K562 (cell line): ENCODE measurements at regions not wholly inside any gene's neighbourhood (a gene's known extent, or its start where the extent isn't known, plus 50 kb on each side); places are given as distances from the start of the nearest gene placed in this dataset.

Source experiments
- AFF1 ChIP-seq, 2 experiments: fragments of 450-650 bp; IDR thresholded peaks; 2 replicates each; pipeline ENCODE4 v1.6.1; 2018; ENCODE audit warnings: mild to moderate bottlenecking in 2 of 2, low read depth in 1 of 2; ENCODE audit not compliant: partially characterized antibody in 2 of 2
- BCL6 ChIP-seq: fragments of 250-450 bp; sonication (Bioruptor Pico); IDR thresholded peaks from 2 replicates; pipeline ENCODE4 v1.4.0; 2020
- CBFA2T3 ChIP-seq: fragments of 450-650 bp; IDR thresholded peaks from 2 replicates; pipeline ENCODE4 v1.6.1; 2017
- ESRRA ChIP-seq: fragments of 450-650 bp; IDR thresholded peaks from 2 replicates; pipeline ENCODE4 v1.6.1; 2014; ENCODE audit warnings: low read depth, mild to moderate bottlenecking, moderate library complexity, borderline replicate concordance
- ETS2 ChIP-seq: IDR thresholded peaks from 2 replicates; pipeline ENCODE4 v1.6.1; 2016; ENCODE audit warnings: borderline replicate concordance, missing genetic modification characterization, mild to moderate bottlenecking, moderate library complexity, missing compliant biosample characterization; ENCODE audit not compliant: poor library complexity, severe bottlenecking
- GTF2F1 ChIP-seq: IDR thresholded peaks from 2 replicates; pipeline ENCODE4 v1.6.1; 2011; ENCODE audit warnings: low read depth, low read length, improper control_type of control experiment
- ILK ChIP-seq: fragments of 450-650 bp; IDR thresholded peaks from 2 replicates; pipeline ENCODE4 v1.6.1; 2016; ENCODE audit warnings: missing genetic modification characterization, low read depth, mild to moderate bottlenecking, missing compliant biosample characterization, moderate library complexity, borderline replicate concordance
- IRF2 ChIP-seq: sonication (generic); formaldehyde crosslinking; IDR thresholded peaks from 2 replicates; pipeline ENCODE4 v1.8.1; 2022; ENCODE audit warnings: mild to moderate bottlenecking, missing genetic modification reagents
- MAZ ChIP-seq, 2 experiments: fragments of 450-650 bp in 1 of 2; sonication (generic) in 1 of 2; formaldehyde crosslinking; IDR thresholded peaks in 1 of 2; conservative IDR thresholded peaks in 1 of 2; 2 replicates each; pipeline versions ENCODE4 v1.4.0 to v1.5.0; 2020; ENCODE audit warnings: mild to moderate bottlenecking in 1 of 2, missing genetic modification reagents in 1 of 2
- PCBP1 ChIP-seq: fragments of 200-400 bp; formaldehyde crosslinking; IDR thresholded peaks from 2 replicates; pipeline ENCODE4 v1.6.1; 2018; ENCODE audit warnings: mild to moderate bottlenecking, low read depth, low read length; ENCODE audit not compliant: poor library complexity, severe bottlenecking
- SMARCA5 ChIP-seq: fragments of 450-650 bp; IDR thresholded peaks from 2 replicates; pipeline ENCODE4 v1.6.1; 2016
- STAT5A ChIP-seq: IDR thresholded peaks from 2 replicates; pipeline ENCODE4 v1.6.1; 2012; ENCODE audit warnings: low read length, inconsistent platforms, borderline replicate concordance
- TAF1 ChIP-seq: IDR thresholded peaks from 2 replicates; pipeline ENCODE4 v1.6.1; 2011; ENCODE audit warnings: mild to moderate bottlenecking, low read length, moderate library complexity; ENCODE audit not compliant: insufficient read depth, control insufficient read depth, severe bottlenecking; ENCODE audit errors: extremely low read depth
- XRCC3 ChIP-seq: fragments of 450-650 bp; IDR thresholded peaks from 2 replicates; pipeline ENCODE4 v1.6.1; 2017; ENCODE audit warnings: mild to moderate bottlenecking, moderate library complexity
- ZNF165 ChIP-seq: fragments of 250-450 bp; sonication (Bioruptor Pico); IDR thresholded peaks from 2 replicates; pipeline ENCODE4 v1.4.0; 2020; ENCODE audit warnings: borderline replicate concordance
- ZNF324 ChIP-seq: fragments of 250-450 bp; sonication (Bioruptor Pico); IDR thresholded peaks from 2 replicates; pipeline ENCODE4 v1.4.0; 2020; ENCODE audit warnings: mild to moderate bottlenecking
- ZNF764 ChIP-seq: fragments of 250-450 bp; sonication (Bioruptor Pico); IDR thresholded peaks from 2 replicates; pipeline ENCODE4 v1.4.0; 2020; ENCODE audit warnings: low read depth, mild to moderate bottlenecking, moderate library complexity
- TF ChIP-seq, protein P1 (sequence below): sonication (generic); formaldehyde crosslinking; IDR thresholded peaks from 2 replicates; pipeline ENCODE4 v1.8.1; 2022; ENCODE audit warnings: missing genetic modification reagents
- TF ChIP-seq, protein P2 (sequence below): fragments of 450-650 bp; conservative IDR thresholded peaks from 2 replicates; pipeline ENCODE4 v1.6.1; 2016; ENCODE audit warnings: missing genetic modification characterization, low read depth, mild to moderate bottlenecking, missing compliant biosample characterization, moderate library complexity
- TF ChIP-seq, protein P3 (sequence below): sonication (generic); formaldehyde crosslinking; IDR thresholded peaks from 2 replicates; pipeline ENCODE4 v1.8.0; 2022; ENCODE audit warnings: missing genetic modification reagents, mild to moderate bottlenecking, moderate library complexity, borderline replicate concordance
- TF ChIP-seq, protein P4 (sequence below): sonication (generic); formaldehyde crosslinking; IDR thresholded peaks from 2 replicates; pipeline ENCODE4 v1.8.0; 2022; ENCODE audit warnings: missing genetic modification reagents, mild to moderate bottlenecking, borderline replicate concordance

GRCh38 chr7:138223402-138223879, 147.2 kb downstream of the AKR1D1 start (continued):
- TF ChIP-seq MAZ (CRISPR knock-in tag; conservative IDR thresholded peaks at IDR 0.05 in 1 of 2, IDR thresholded peaks at IDR 0.05 in 1 of 2) (peak in 1 of 2 experiments; percentile 71; a peak in 2 of 4 replicates), STAT5A (no peak), ESRRA (no peak), ZNF324 (CRISPR knock-in tag) (peak; percentile 75), ETS2 (tag) (no peak), ZNF764 (CRISPR knock-in tag) (no peak), GTF2F1 (no peak), IRF2 (CRISPR knock-in tag) (no peak), AFF1 (IDR thresholded peaks at IDR 0.05; ENCODE audit: low read depth in 1 of 2, partially characterized antibody in 2 of 2) (no peak), TAF1 (no peak), SMARCA5 (no peak), PCBP1 (no peak), BCL6 (CRISPR knock-in tag) (peak; percentile 86), CBFA2T3 (peak; percentile 92), XRCC3 (no peak), ILK (tag) (peak; percentile 90), ZNF165 (CRISPR knock-in tag) (no peak)
- TF ChIP-seq, protein P1, sequence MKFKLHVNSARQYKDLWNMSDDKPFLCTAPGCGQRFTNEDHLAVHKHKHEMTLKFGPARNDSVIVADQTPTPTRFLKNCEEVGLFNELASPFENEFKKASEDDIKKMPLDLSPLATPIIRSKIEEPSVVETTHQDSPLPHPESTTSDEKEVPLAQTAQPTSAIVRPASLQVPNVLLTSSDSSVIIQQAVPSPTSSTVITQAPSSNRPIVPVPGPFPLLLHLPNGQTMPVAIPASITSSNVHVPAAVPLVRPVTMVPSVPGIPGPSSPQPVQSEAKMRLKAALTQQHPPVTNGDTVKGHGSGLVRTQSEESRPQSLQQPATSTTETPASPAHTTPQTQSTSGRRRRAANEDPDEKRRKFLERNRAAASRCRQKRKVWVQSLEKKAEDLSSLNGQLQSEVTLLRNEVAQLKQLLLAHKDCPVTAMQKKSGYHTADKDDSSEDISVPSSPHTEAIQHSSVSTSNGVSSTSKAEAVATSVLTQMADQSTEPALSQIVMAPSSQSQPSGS: no peak
- TF ChIP-seq, protein P2, sequence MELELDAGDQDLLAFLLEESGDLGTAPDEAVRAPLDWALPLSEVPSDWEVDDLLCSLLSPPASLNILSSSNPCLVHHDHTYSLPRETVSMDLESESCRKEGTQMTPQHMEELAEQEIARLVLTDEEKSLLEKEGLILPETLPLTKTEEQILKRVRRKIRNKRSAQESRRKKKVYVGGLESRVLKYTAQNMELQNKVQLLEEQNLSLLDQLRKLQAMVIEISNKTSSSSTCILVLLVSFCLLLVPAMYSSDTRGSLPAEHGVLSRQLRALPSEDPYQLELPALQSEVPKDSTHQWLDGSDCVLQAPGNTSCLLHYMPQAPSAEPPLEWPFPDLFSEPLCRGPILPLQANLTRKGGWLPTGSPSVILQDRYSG (tag): peak; percentile 86
- TF ChIP-seq, protein P3, sequence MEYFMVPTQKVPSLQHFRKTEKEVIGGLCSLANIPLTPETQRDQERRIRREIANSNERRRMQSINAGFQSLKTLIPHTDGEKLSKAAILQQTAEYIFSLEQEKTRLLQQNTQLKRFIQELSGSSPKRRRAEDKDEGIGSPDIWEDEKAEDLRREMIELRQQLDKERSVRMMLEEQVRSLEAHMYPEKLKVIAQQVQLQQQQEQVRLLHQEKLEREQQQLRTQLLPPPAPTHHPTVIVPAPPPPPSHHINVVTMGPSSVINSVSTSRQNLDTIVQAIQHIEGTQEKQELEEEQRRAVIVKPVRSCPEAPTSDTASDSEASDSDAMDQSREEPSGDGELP (CRISPR knock-in tag): no peak
- TF ChIP-seq, protein P4, sequence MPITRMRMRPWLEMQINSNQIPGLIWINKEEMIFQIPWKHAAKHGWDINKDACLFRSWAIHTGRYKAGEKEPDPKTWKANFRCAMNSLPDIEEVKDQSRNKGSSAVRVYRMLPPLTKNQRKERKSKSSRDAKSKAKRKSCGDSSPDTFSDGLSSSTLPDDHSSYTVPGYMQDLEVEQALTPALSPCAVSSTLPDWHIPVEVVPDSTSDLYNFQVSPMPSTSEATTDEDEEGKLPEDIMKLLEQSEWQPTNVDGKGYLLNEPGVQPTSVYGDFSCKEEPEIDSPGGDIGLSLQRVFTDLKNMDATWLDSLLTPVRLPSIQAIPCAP (CRISPR knock-in tag): no peak
